CD14-positive monocyte (primary cell): ENCODE measurements at regions not wholly inside any gene's neighbourhood (a gene's known extent, or its start where the extent isn't known, plus 50 kb on each side); places are given as distances from the start of the nearest gene placed in this dataset.
"Not testable (repeated sequence)": the region's sequence is repeated elsewhere in the genome, so short reads cannot be mapped to it uniquely, and the experiment has no call there.

Source experiments
- DNase-seq, 3 donors: peaks; one replicate each; pipeline ENCODE4 v3.0.0-alpha.2; 2011 to 2022
- H2AFZ ChIP-seq: 2 replicates; pipeline ENCODE4 v1.6.0; 2012; ENCODE audit warnings: mild to moderate bottlenecking, low read depth, low read length, inconsistent platforms; ENCODE audit not compliant: insufficient read depth, poor library complexity, severe bottlenecking
- H3K27ac ChIP-seq, 2 donors: 1 replicate in 1 of 2; 2 replicates in 1 of 2; pipeline ENCODE4 v1.5.1; 2012 to 2013; ENCODE audit warnings: low read length in 2 of 2, control low read depth in 1 of 2, inconsistent platforms in 1 of 2, low read depth in 1 of 2, mild to moderate bottlenecking in 1 of 2
- H3K27me3 ChIP-seq, 2 donors: one replicate each; pipeline versions ENCODE4 v1.6.0 to v1.6.1; 2011 to 2013; ENCODE audit warnings: low read length in 2 of 2; ENCODE audit not compliant: control insufficient read depth in 2 of 2, insufficient read depth in 2 of 2
- H3K36me3 ChIP-seq, 2 donors: replicated peaks in 1 of 2; 1 replicate in 1 of 2; 2 replicates in 1 of 2; pipeline versions ENCODE4 v1.5.1 to v1.6.1; 2012 to 2013; ENCODE audit warnings: low read length in 2 of 2, control low read depth in 1 of 2, inconsistent platforms in 1 of 2, mild to moderate bottlenecking in 1 of 2; ENCODE audit not compliant: insufficient read depth in 2 of 2, control insufficient read depth in 1 of 2
- H3K4me1 ChIP-seq, 2 donors: 1 replicate in 1 of 2; 2 replicates in 1 of 2; pipeline versions ENCODE4 v1.5.1 to v1.6.1; 2012 to 2013; ENCODE audit warnings: low read length in 2 of 2, control low read depth in 1 of 2, inconsistent platforms in 1 of 2, mild to moderate bottlenecking in 1 of 2, moderate library complexity in 1 of 2; ENCODE audit not compliant: insufficient read depth in 2 of 2, control insufficient read depth in 1 of 2
- H3K4me2 ChIP-seq: replicated peaks from 2 replicates; pipeline ENCODE3; 2012; ENCODE audit warnings: low read length, moderate library complexity, mild to moderate bottlenecking; ENCODE audit not compliant: poor library complexity, severe bottlenecking; ENCODE audit errors: extremely low read depth
- H3K4me3 ChIP-seq, 3 experiments: fragments of 200-600 bp in 1 of 3; sonication (generic) in 1 of 3; replicated peaks in 1 of 3; 1 replicate in 2 of 3; 2 replicates in 1 of 3; pipeline ENCODE4 v1.5.1; 2011 to 2013; ENCODE audit warnings: low read length in 3 of 3, mild to moderate bottlenecking in 3 of 3, control low read depth in 2 of 3, low read depth in 2 of 3, inconsistent platforms in 1 of 3, moderate library complexity in 1 of 3
- H3K79me2 ChIP-seq: 2 replicates; pipeline ENCODE4 v1.6.0; 2012; ENCODE audit warnings: mild to moderate bottlenecking, control low read depth, inconsistent platforms, low read length, moderate library complexity; ENCODE audit not compliant: insufficient read depth
- H3K9ac ChIP-seq: 2 replicates; pipeline ENCODE4 v1.6.0; 2017; ENCODE audit warnings: low read length, mild to moderate bottlenecking; ENCODE audit not compliant: insufficient read depth, poor library complexity, severe bottlenecking
- H3K9me3 ChIP-seq, 2 donors: replicated peaks in 1 of 2; 1 replicate in 1 of 2; 2 replicates in 1 of 2; pipeline versions ENCODE4 v1.5.1 to v1.6.1; 2012 to 2013; ENCODE audit warnings: low read length in 2 of 2, control low read depth in 1 of 2; ENCODE audit not compliant: control insufficient read depth in 1 of 2, insufficient read depth in 1 of 2
- H4K20me1 ChIP-seq: 2 replicates; pipeline ENCODE4 v1.6.0; 2012; ENCODE audit warnings: mild to moderate bottlenecking, low read length, control low read depth, moderate library complexity; ENCODE audit not compliant: insufficient read depth
- H3K27ac Mint-ChIP-seq, 7 donors: one replicate each; pipeline ENCODE4 v1.8.0; 2020; ENCODE audit warnings: mild to moderate bottlenecking in 7 of 7, mixed read lengths in 7 of 7, moderate library complexity in 6 of 7, inconsistent platforms in 2 of 7
- H3K27me3 Mint-ChIP-seq, 3 donors: one replicate each; pipeline ENCODE4 v1.8.0; 2021 to 2022; ENCODE audit warnings: low read depth in 3 of 3, mild to moderate bottlenecking in 3 of 3, mixed read lengths in 3 of 3, moderate library complexity in 3 of 3, inconsistent platforms in 1 of 3
- H3K36me3 Mint-ChIP-seq, 2 donors: one replicate each; pipeline ENCODE4 v1.8.0; 2020; ENCODE audit warnings: mixed read lengths in 2 of 2, inconsistent platforms in 1 of 2, mild to moderate bottlenecking in 1 of 2
- H3K4me1 Mint-ChIP-seq: one replicate; pipeline ENCODE4 v1.8.0; 2020; ENCODE audit warnings: mild to moderate bottlenecking, mixed read lengths
- H3K4me3 Mint-ChIP-seq, 2 donors: one replicate each; pipeline ENCODE4 v1.8.0; 2020; ENCODE audit warnings: mild to moderate bottlenecking in 2 of 2, mixed read lengths in 2 of 2, moderate library complexity in 1 of 2
- H3K9me3 Mint-ChIP-seq, 7 donors: one replicate each; pipeline ENCODE4 v1.8.0; 2020 to 2022; ENCODE audit warnings: mixed read lengths in 7 of 7, mild to moderate bottlenecking in 6 of 7, moderate library complexity in 6 of 7, inconsistent platforms in 2 of 7
- WGBS: methylation state at CpG from one replicate; pipeline ENCODE4 v1.1.5; 2013; ENCODE audit warnings: missing lambda C conversion rate; ENCODE audit not compliant: insufficient coverage; 5-methylcytosine and 5-hydroxymethylcytosine counted together
- intact Hi-C, 2 donors: fragments of 100-400 bp; cut with micrococcal nuclease; formaldehyde crosslinking; loops; one replicate each; pipeline versions ENCODE4 v1.15.0 to v1.15.1; 2023
- TF ChIP-seq, protein P1 (sequence below): fragments of 200-600 bp; IDR thresholded peaks from one replicate; pipeline ENCODE4 v1.8.0; 2022; ENCODE audit warnings: antibody characterized with exemption, mild to moderate bottlenecking

- Mint-ChIP-seq H3K9me3 (peaks cover 0 to 2% (median 0%) of the 10 kb centered on the region in 7 donors), H3K36me3 (no peaks in the 10 kb centered on the region), H3K27ac (no peak overlapping the region), H3K4me1 (no peaks in the 10 kb centered on the region), H3K27me3 (peaks cover 0 to 5% (median 4%) of the 10 kb centered on the region in 3 donors), H3K4me3 (no peak overlapping the region)
- no peaks in the 10 kb centered on the region for H4K20me1 ChIP-seq
- no peaks in the 10 kb centered on the region for H3K4me1 ChIP-seq
- H3K9me3 ChIP-seq: no peaks in the 10 kb centered on the region
- H3K27me3 ChIP-seq: no peaks in the 10 kb centered on the region
- no peaks in the 10 kb centered on the region for H3K36me3 ChIP-seq
- H3K4me3 ChIP-seq: no peak overlapping the region
- H2AFZ ChIP-seq: no peak overlapping the region
- H3K79me2 ChIP-seq: no peaks in the 10 kb centered on the region
- 100% methylated on average over 1 of the region's 2 CpGs for WGBS
- TF ChIP-seq, protein P1, sequence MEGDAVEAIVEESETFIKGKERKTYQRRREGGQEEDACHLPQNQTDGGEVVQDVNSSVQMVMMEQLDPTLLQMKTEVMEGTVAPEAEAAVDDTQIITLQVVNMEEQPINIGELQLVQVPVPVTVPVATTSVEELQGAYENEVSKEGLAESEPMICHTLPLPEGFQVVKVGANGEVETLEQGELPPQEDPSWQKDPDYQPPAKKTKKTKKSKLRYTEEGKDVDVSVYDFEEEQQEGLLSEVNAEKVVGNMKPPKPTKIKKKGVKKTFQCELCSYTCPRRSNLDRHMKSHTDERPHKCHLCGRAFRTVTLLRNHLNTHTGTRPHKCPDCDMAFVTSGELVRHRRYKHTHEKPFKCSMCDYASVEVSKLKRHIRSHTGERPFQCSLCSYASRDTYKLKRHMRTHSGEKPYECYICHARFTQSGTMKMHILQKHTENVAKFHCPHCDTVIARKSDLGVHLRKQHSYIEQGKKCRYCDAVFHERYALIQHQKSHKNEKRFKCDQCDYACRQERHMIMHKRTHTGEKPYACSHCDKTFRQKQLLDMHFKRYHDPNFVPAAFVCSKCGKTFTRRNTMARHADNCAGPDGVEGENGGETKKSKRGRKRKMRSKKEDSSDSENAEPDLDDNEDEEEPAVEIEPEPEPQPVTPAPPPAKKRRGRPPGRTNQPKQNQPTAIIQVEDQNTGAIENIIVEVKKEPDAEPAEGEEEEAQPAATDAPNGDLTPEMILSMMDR: no peak
- H3K9ac ChIP-seq: no peak overlapping the region
- H3K4me2 ChIP-seq: no peak overlapping the region
- intact Hi-C loops: no loop called here
- no peak overlapping the region for H3K27ac ChIP-seq
- no peak for DNase-seq
Measured at GRCh38 chr2:198277181-198277580, 472.8 kb downstream of the PLCL1 start.

- H3K27ac Mint-ChIP-seq: no peak overlapping the region
- Histone ChIP-seq H3K27me3 (no peaks in the 10 kb centered on the region), H3K36me3 (no peaks in the 10 kb centered on the region), H3K4me1 (no peaks in the 10 kb centered on the region), H3K4me2 (no peak overlapping the region), H3K9me3 (no peaks in the 10 kb centered on the region), H3K9ac (no peak overlapping the region), H3K79me2 (no peaks in the 10 kb centered on the region), H3K27ac (no peak overlapping the region), H3K4me3 (no peak overlapping the region), H2AFZ (no peak overlapping the region), H4K20me1 (no peaks in the 10 kb centered on the region)
- no peak overlapping the region for H3K4me3 Mint-ChIP-seq
- H3K27me3 Mint-ChIP-seq: peaks cover 0 to 5% (median 0%) of the 10 kb centered on the region in 3 donors
- no CpG with 5 or more reads among the region's 1 CpG for WGBS
- no peak for DNase-seq
- H3K4me1 Mint-ChIP-seq: no peaks in the 10 kb centered on the region
- TF ChIP-seq, protein P1: no peak
- peaks cover 0 to 6% (median under 1%) of the 10 kb centered on the region in 7 donors for H3K9me3 Mint-ChIP-seq
- H3K36me3 Mint-ChIP-seq: no peaks in the 10 kb centered on the region
- intact Hi-C loops: no loop called here
Measured at GRCh38 chr2:198273660-198274059, 469.3 kb downstream of the PLCL1 start.

DNA sequence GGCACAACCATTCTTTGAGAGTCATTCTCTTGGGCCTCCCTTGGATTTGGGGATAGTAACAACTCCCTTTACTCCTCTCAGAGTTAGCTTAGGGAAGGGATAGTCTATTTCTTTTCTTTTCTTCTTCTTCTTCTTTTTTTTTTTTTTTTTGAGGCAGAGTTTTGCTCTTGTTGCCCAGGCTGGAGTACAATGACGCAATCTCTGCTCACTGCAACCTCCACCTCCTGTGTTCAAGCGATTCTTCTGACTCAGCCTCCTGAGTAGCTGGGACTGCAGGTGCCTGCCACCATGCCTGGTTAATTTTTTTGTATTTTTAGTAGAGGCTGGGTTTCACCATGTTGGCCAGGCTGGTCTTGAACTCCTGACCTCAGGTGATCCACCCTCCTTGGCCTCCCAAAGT lies 465.8 kb downstream of the PLCL1 start:
- H3K4me2 ChIP-seq, H2AFZ ChIP-seq, H3K9me3 ChIP-seq, H3K4me1 Mint-ChIP-seq, H4K20me1 ChIP-seq, H3K9ac ChIP-seq, H3K4me3 ChIP-seq, H3K27me3 ChIP-seq, H3K4me1 ChIP-seq, H3K36me3 Mint-ChIP-seq, intact Hi-C loops, DNase-seq, H3K79me2 ChIP-seq, H3K27me3 Mint-ChIP-seq, H3K27ac ChIP-seq, H3K27ac Mint-ChIP-seq, H3K4me3 Mint-ChIP-seq, H3K36me3 ChIP-seq, H3K9me3 Mint-ChIP-seq: not testable (repeated sequence)
- no CpG with 5 or more reads among the region's 2 CpGs for WGBS
